ENCODE measurements at regions not wholly inside any gene's neighbourhood (a gene's known extent, or its start where the extent isn't known, plus 50 kb on each side); places are given as distances from the start of the nearest gene placed in this dataset.
"Not testable (repeated sequence)": the region's sequence is repeated elsewhere in the genome, so short reads cannot be mapped to it uniquely, and the experiment has no call there.

- no peak for DNase-seq
Observed at GRCh38 chr10:131816941-131817700, 83.7 kb upstream of the PPP2R2D start.

- no peak for DNase-seq
Observed at GRCh38 chr10:131817866-131818509, 82.8 kb upstream of the PPP2R2D start.

- no peak for DNase-seq
Observed at GRCh38 chr10:131818510-131819234, 82.1 kb upstream of the PPP2R2D start.

GRCh38 chr10:131819241-131820072, 81.4 kb upstream of the PPP2R2D start:
- DNase-seq, result peak; percentile 48

GRCh38 chr10:131820626-131821025, 80.2 kb upstream of the PPP2R2D start:
- no peak for DNase-seq

- no peak for DNase-seq
Observed at GRCh38 chr10:131821378-131822012, 79.3 kb upstream of the PPP2R2D start.

- no peak for DNase-seq
Observed at GRCh38 chr10:131822013-131822691, 78.7 kb upstream of the PPP2R2D start.

GRCh38 chr10:131822692-131823245, 78.0 kb upstream of the PPP2R2D start:
- no peak for DNase-seq

- not testable (repeated sequence) for DNase-seq
Observed at GRCh38 chr10:131823601-131824099, 77.2 kb upstream of the PPP2R2D start.

- no peak for DNase-seq
Observed at GRCh38 chr10:131824371-131825149, 76.2 kb upstream of the PPP2R2D start.

GRCh38 chr10:131825150-131825848, 75.5 kb upstream of the PPP2R2D start:
- no peak for DNase-seq

- DNase-seq, result no peak
Observed at GRCh38 chr10:131825960-131826650, 74.7 kb upstream of the PPP2R2D start.

GRCh38 chr10:131829156-131829930, 71.5 kb upstream of the PPP2R2D start:
- no peak for DNase-seq

GRCh38 chr10:131830446-131831130, 70.2 kb upstream of the PPP2R2D start:
- DNase-seq, result no peak

GRCh38 chr10:131831561-131831960, 69.2 kb upstream of the PPP2R2D start:
- no peak for DNase-seq

GRCh38 chr10:131832056-131832685, 68.6 kb upstream of the PPP2R2D start:
- no peak for DNase-seq

Measured in renal pelvis (tissue), 1 donor.